Suprapubic skin (tissue), 4 donors: ENCODE measurements at regions not wholly inside any gene's neighbourhood (a gene's known extent, or its start where the extent isn't known, plus 50 kb on each side); places are given as distances from the start of the nearest gene placed in this dataset.

Experiments
- POLR2A ChIP-seq, 2 donors: fragments of 450-650 bp; IDR thresholded peaks; one replicate each; pipeline ENCODE4 v1.6.1; 2017; ENCODE audit warnings: antibody characterized with exemption in 2 of 2, mild to moderate bottlenecking in 2 of 2, moderate library complexity in 2 of 2
- POLR2AphosphoS5 ChIP-seq, 3 donors: sonication (generic); formaldehyde crosslinking; IDR thresholded peaks; one replicate each; pipeline ENCODE4 v1.6.1; 2017; ENCODE audit warnings: antibody characterized with exemption in 3 of 3
- TF ChIP-seq, protein P1 (sequence below), 2 donors: fragments of 200-600 bp in 1 of 2; fragments of 450-650 bp in 1 of 2; sonication (generic) in 1 of 2; IDR thresholded peaks; one replicate each; pipeline ENCODE4 v1.5.1; 2016 to 2019; ENCODE audit warnings: antibody characterized with exemption in 2 of 2, mild to moderate bottlenecking in 1 of 2, moderate library complexity in 1 of 2

DNA sequence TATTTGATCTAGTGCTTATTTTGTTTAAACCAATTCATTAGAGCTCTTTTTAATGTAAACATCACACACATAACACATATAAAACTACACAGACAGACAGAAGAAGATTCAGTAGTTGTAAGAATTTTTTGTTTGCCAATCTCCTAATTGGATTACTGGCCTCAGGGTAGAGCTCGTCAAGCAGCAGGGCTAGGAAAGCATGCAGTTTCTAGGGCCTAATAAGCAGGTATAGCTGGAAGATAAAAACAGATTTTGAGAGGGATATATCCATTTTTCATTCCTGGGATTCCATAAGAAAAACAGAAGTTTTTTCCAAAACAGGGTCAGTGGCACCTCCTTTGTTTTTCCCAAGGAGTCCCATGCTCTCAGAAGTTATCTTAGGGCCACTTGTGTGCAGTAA lies 265.2 kb upstream of the SGO1 start:
- TF ChIP-seq, protein P1, sequence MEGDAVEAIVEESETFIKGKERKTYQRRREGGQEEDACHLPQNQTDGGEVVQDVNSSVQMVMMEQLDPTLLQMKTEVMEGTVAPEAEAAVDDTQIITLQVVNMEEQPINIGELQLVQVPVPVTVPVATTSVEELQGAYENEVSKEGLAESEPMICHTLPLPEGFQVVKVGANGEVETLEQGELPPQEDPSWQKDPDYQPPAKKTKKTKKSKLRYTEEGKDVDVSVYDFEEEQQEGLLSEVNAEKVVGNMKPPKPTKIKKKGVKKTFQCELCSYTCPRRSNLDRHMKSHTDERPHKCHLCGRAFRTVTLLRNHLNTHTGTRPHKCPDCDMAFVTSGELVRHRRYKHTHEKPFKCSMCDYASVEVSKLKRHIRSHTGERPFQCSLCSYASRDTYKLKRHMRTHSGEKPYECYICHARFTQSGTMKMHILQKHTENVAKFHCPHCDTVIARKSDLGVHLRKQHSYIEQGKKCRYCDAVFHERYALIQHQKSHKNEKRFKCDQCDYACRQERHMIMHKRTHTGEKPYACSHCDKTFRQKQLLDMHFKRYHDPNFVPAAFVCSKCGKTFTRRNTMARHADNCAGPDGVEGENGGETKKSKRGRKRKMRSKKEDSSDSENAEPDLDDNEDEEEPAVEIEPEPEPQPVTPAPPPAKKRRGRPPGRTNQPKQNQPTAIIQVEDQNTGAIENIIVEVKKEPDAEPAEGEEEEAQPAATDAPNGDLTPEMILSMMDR (IDR thresholded peaks at IDR 0.05): no peak
- TF ChIP-seq POLR2AphosphoS5 (IDR thresholded peaks at IDR 0.05) (no peak), POLR2A (IDR thresholded peaks at IDR 0.05) (no peak)
